ENCODE measurements at regions not wholly inside any gene's neighbourhood (a gene's known extent, or its start where the extent isn't known, plus 50 kb on each side); places are given as distances from the start of the nearest gene placed in this dataset.

DNA sequence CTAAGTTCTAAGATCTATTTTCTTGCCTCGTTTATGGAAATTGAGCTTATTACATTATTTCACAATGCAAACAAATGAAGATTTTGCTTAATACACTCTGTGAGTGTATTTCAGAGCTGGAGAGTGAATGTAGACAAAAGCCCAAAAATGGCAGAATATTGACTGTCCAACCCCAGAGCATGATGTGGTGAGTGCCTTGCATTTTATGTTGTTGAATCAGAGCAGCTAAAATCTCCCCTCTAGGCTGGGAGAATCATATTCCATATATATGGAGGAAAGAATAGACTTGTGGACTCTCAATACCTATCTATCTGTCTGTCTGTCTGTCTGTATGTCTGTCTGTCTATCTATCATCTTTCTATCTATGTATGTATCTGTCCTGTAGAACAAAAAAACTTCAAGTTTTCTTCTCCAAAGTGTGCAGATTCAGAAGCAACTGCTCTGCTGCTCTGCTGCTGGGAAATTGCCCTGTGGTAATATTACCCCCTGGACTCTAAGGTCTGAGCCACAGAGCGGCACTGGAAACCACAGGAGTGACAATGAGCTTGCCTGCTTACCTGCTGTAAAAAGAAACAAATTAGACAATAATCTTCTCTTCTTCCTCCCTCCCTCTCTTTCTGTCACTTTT, 209.4 kb upstream of the PRICKLE1 start:
- no peaks in the 10 kb centered on the region for H3K9me3 ChIP-seq
- intact Hi-C loops (cut with DNase I), result no loop called here
- no peak overlapping the region for H3K27ac ChIP-seq
- no peak for DNase-seq
- TF ChIP-seq POLR2A (IDR thresholded peaks at IDR 0.05), result no peak
- TF ChIP-seq, protein P1, sequence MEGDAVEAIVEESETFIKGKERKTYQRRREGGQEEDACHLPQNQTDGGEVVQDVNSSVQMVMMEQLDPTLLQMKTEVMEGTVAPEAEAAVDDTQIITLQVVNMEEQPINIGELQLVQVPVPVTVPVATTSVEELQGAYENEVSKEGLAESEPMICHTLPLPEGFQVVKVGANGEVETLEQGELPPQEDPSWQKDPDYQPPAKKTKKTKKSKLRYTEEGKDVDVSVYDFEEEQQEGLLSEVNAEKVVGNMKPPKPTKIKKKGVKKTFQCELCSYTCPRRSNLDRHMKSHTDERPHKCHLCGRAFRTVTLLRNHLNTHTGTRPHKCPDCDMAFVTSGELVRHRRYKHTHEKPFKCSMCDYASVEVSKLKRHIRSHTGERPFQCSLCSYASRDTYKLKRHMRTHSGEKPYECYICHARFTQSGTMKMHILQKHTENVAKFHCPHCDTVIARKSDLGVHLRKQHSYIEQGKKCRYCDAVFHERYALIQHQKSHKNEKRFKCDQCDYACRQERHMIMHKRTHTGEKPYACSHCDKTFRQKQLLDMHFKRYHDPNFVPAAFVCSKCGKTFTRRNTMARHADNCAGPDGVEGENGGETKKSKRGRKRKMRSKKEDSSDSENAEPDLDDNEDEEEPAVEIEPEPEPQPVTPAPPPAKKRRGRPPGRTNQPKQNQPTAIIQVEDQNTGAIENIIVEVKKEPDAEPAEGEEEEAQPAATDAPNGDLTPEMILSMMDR (IDR thresholded peaks at IDR 0.05), result no peak
- no peak overlapping the region for H3K4me3 ChIP-seq (replicated peaks in 1 of 3)
- no peaks in the 10 kb centered on the region for H3K36me3 ChIP-seq
- no peaks in the 10 kb centered on the region for H3K4me1 ChIP-seq
- WGBS, 2 donors, result 87 to 89% methylated on average over 2 of the region's 2 CpGs
- no peaks in the 10 kb centered on the region for H3K27me3 ChIP-seq

DNA sequence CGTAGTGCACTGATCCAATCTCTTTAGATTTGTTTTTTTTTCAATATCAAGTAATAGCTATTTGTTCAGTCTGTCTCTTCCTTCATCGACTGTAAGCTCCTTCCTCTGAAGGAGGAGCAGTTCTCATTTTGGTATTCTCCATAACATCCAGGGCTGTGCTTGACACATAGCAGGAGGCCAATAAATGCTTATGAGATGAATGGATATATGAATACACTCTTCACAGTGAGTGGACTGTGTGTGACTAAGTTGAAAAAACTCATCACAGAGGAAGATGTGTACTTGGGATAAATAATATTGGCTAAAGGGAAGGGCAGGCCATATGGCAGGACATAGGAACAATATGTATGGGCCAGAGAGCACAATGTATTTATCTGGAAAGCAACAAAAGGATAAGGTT, 205.3 kb upstream of the PRICKLE1 start:
- Histone ChIP-seq H3K27me3 (no peaks in the 10 kb centered on the region), H3K9me3 (no peaks in the 10 kb centered on the region), H3K4me1 (no peaks in the 10 kb centered on the region), H3K27ac (no peak overlapping the region), H3K36me3 (no peaks in the 10 kb centered on the region), H3K4me3 (replicated peaks in 1 of 3) (no peak overlapping the region)
- TF ChIP-seq POLR2A (IDR thresholded peaks at IDR 0.05), result no peak
- TF ChIP-seq, protein P1 (IDR thresholded peaks at IDR 0.05), result no peak
- no peak for DNase-seq
- intact Hi-C loops (cut with DNase I), result no loop called here
- WGBS, 2 donors, result 73 to 81% methylated on average over 2 of the region's 2 CpGs

DNA sequence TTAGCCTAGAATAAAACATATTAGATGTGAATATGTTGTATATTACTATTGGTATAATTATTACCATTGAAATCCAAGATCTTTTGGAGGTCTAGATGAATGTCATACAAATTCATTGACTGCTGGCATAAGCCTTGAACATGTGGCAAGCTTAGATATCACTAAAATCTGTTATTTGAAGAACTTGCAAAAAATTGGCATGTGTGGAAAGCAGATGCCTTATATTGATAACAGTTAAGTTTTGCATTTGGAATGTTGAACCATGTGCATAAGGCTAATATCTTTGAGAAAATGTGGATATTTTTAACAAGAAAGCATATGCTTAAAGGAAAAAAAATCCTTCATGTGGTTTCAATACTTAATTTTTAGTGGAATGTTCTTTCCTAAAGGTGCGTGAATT, 203.6 kb upstream of the PRICKLE1 start:
- Histone ChIP-seq H3K4me3 (replicated peaks in 1 of 3) (no peak overlapping the region), H3K36me3 (no peaks in the 10 kb centered on the region), H3K27me3 (no peaks in the 10 kb centered on the region), H3K4me1 (no peaks in the 10 kb centered on the region), H3K27ac (no peak overlapping the region), H3K9me3 (no peaks in the 10 kb centered on the region)
- intact Hi-C loops (cut with DNase I), result no loop called here
- 98 to 99% methylated on average over 1 of the region's 1 CpG for WGBS, 2 donors
- no peak for TF ChIP-seq POLR2A (IDR thresholded peaks at IDR 0.05)
- no peak for DNase-seq

GRCh38 chr12:42792265-42792664, 202.7 kb upstream of the PRICKLE1 start:
- no peak overlapping the region for H3K4me3 ChIP-seq (replicated peaks in 1 of 3)
- intact Hi-C loops (cut with DNase I), result no loop called here
- TF ChIP-seq, protein P1 (IDR thresholded peaks at IDR 0.05), result no peak
- no peak for TF ChIP-seq POLR2A (IDR thresholded peaks at IDR 0.05)
- no peaks in the 10 kb centered on the region for H3K9me3 ChIP-seq
- H3K27ac ChIP-seq, result no peak overlapping the region
- no peaks in the 10 kb centered on the region for H3K36me3 ChIP-seq
- no peaks in the 10 kb centered on the region for H3K4me1 ChIP-seq
- no peaks in the 10 kb centered on the region for H3K27me3 ChIP-seq
- no peak for DNase-seq

GRCh38 chr12:42791399-42791798, 201.9 kb upstream of the PRICKLE1 start:
- WGBS, 2 donors, result 93 to 95% methylated on average over 3 of the region's 3 CpGs
- intact Hi-C loops (cut with DNase I), result no loop called here
- no peak for TF ChIP-seq POLR2A (IDR thresholded peaks at IDR 0.05)
- TF ChIP-seq, protein P1 (IDR thresholded peaks at IDR 0.05), result no peak

DNA sequence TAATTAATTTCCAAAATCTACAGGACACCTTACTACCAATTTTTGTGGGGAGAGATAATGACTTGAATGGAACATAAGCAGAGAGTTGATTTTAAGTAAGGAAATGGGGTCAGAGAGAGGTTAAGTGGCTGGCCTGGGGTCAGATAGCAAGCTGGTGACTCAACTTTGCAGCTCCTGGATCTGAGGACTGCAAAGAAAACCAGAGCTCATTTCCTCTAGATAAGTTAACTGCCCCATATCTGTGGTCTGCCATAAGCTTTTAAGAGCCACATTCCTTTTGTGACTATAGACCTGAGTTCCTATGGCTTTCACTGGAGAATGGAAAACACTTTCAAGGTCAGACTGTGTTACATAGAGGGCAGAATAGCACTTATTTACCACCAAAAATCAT, 201.2 kb upstream of the PRICKLE1 start:
- no peaks in the 10 kb centered on the region for H3K36me3 ChIP-seq
- H3K27me3 ChIP-seq, result no peaks in the 10 kb centered on the region
- intact Hi-C loops (cut with DNase I), result no loop called here
- H3K9me3 ChIP-seq, result no peaks in the 10 kb centered on the region
- no peak for TF ChIP-seq POLR2A (IDR thresholded peaks at IDR 0.05)
- TF ChIP-seq, protein P1 (IDR thresholded peaks at IDR 0.05), result no peak
- DNase-seq, result no peak
- no peak overlapping the region for H3K4me3 ChIP-seq (replicated peaks in 1 of 3)
- H3K4me1 ChIP-seq, result no peaks in the 10 kb centered on the region
- no peak overlapping the region for H3K27ac ChIP-seq

More at GRCh38 chr12:42791399-42791798, 201.9 kb upstream of the PRICKLE1 start:
- Histone ChIP-seq H3K27me3 (no peaks in the 10 kb centered on the region), H3K4me1 (no peaks in the 10 kb centered on the region), H3K9me3 (no peaks in the 10 kb centered on the region), H3K4me3 (replicated peaks in 1 of 3) (no peak overlapping the region), H3K27ac (no peak overlapping the region), H3K36me3 (no peaks in the 10 kb centered on the region)
- no peak for DNase-seq
